Neural cell (in vitro differentiated cells): ENCODE measurements at regions not wholly inside any gene's neighbourhood (a gene's known extent, or its start where the extent isn't known, plus 50 kb on each side); places are given as distances from the start of the nearest gene placed in this dataset.

Source experiments
- EZH2 ChIP-seq: fragments of 200-600, 300-800 bp; shearing (Covaris generic), sonication (generic); IDR thresholded peaks from 2 replicates; pipeline ENCODE4 v1.6.1; 2014; ENCODE audit warnings: antibody characterized with exemption, low read length, borderline replicate concordance, mild to moderate bottlenecking; ENCODE audit not compliant: insufficient read depth, poor library complexity, severe bottlenecking
- MXI1 ChIP-seq: fragments of 450-650 bp; conservative IDR thresholded peaks from 2 replicates; pipeline ENCODE4 v1.6.1; 2014; ENCODE audit warnings: antibody characterized with exemption, mild to moderate bottlenecking; ENCODE audit not compliant: poor library complexity, severe bottlenecking
- RAD21 ChIP-seq: fragments of 450-650 bp; conservative IDR thresholded peaks from 2 replicates; pipeline ENCODE4 v1.6.1; 2014; ENCODE audit warnings: antibody characterized with exemption, mild to moderate bottlenecking, moderate library complexity
- TF ChIP-seq, protein P1 (sequence below): fragments of 450-650 bp; IDR thresholded peaks from 2 replicates; pipeline ENCODE4 v1.5.1; 2014; ENCODE audit warnings: antibody characterized with exemption, mild to moderate bottlenecking, moderate library complexity; ENCODE audit not compliant: poor library complexity, severe bottlenecking

DNA sequence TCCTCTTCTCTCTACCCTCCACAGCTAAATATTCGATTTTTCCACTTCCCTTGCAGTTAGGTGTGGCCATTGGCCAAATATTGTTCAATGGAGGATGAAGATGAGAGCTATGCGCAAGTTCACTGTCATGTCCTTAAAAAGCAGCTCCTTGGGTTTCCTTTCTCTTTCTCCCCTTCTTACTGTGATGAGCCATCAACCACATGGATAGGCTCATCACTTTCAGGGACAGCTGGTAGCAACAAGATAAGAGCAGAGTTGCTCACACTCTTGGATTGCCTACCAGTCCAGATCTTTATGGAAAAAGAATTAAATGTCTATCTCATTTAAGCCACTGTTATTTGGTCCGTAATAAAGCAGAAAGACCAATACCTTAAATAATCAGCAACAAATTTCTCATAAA lies 377.0 kb downstream of the DDX10 start:
- no peak for TF ChIP-seq RAD21
- TF ChIP-seq, protein P1, sequence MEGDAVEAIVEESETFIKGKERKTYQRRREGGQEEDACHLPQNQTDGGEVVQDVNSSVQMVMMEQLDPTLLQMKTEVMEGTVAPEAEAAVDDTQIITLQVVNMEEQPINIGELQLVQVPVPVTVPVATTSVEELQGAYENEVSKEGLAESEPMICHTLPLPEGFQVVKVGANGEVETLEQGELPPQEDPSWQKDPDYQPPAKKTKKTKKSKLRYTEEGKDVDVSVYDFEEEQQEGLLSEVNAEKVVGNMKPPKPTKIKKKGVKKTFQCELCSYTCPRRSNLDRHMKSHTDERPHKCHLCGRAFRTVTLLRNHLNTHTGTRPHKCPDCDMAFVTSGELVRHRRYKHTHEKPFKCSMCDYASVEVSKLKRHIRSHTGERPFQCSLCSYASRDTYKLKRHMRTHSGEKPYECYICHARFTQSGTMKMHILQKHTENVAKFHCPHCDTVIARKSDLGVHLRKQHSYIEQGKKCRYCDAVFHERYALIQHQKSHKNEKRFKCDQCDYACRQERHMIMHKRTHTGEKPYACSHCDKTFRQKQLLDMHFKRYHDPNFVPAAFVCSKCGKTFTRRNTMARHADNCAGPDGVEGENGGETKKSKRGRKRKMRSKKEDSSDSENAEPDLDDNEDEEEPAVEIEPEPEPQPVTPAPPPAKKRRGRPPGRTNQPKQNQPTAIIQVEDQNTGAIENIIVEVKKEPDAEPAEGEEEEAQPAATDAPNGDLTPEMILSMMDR = no peak
- TF ChIP-seq MXI1 = no peak
- no peak for TF ChIP-seq EZH2
